HL-60/S4 treated with retinoic acid at 250 ng/mL for 4 days and 3 days (cell line): ENCODE measurements at regions not wholly inside any gene's neighbourhood (a gene's known extent, or its start where the extent isn't known, plus 50 kb on each side); places are given as distances from the start of the nearest gene placed in this dataset.
"Not testable (repeated sequence)": the region's sequence is repeated elsewhere in the genome, so short reads cannot be mapped to it uniquely, and the experiment has no call there.

Experiments
- in situ Hi-C: fragments of 300-500 bp; cut with MboI; formaldehyde crosslinking; loops from 2 replicates; pipeline ENCODE4 v1.7.0; 2022; ENCODE audit warnings: low sequenced_read_pairs

DNA sequence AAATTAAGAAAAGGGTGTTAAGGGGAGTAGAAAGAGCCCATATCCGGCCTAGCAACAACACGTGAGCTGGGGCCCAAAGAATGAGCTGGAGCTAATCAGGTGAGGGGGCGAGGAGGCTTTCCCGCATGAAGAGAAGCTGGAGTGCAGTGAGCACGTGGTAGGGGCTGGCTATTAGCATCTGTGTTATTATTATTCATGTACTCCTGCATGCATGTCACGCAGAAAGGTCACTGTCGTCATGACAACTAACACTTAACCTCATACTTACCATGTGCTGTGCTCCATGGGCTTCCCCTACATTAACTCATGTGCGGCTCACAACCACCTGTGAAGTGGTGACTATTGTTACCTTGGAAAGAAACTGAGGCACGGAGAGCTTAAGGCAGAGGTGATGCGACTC, 227.6 kb upstream of the UBL3 start:
- in situ Hi-C loops = no loop called here

GRCh38 chr13:30077240-30077735, 226.9 kb upstream of the UBL3 start:
- in situ Hi-C loops = no loop called here

DNA sequence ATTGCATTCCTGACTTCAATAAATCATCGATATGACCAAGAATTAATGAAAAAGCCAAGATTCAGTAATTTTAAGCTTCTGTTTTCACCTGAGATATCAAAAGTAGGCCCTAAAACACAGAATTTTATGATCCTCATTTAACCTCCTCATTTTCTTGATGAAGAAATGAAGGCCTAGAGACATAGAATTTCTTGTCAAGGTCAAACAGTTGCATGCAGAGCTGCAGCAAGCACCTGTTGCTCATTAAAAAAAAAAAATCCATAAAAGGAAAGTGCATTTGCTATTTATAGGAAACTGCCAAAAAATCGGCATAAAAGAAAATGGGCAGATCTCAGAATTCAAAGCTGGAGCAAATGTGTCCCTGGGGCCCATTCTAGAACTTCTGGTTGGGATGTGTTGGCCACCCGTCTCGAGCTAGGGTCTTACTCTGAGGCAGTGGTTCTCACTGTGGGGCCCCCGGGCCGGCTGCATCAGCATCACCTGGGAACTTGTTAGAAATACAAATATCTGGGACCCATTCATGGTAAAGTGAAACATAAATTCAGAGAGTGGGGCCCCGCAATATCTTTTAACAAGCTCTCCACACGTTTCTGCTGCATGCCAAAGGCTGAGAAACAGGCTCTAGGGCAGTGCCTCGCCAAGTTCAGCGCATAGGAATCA, 224.7 kb upstream of the UBL3 start:
- in situ Hi-C loops = no loop called here

DNA sequence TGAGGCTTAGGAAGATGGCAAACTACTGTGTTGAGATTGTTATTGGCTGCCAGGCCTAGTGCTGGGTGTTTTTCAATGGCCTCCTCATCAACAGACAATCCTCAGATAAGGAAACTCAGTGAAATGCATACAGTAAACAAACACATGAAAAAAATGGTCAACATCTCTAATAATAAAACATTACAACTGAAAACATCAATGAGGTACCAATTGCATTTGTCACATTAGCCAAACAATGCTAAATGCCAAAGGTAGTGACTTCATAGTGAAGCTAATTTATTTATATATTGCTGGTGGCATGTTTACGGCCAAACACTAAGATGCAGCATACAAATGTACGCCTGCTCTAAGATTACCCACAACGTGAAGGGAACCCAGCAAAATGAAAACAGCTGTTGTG, 224.0 kb upstream of the UBL3 start:
- in situ Hi-C loops = no loop called here

GRCh38 chr13:30072818-30073186, 222.4 kb upstream of the UBL3 start:
- in situ Hi-C loops = no loop called here

DNA sequence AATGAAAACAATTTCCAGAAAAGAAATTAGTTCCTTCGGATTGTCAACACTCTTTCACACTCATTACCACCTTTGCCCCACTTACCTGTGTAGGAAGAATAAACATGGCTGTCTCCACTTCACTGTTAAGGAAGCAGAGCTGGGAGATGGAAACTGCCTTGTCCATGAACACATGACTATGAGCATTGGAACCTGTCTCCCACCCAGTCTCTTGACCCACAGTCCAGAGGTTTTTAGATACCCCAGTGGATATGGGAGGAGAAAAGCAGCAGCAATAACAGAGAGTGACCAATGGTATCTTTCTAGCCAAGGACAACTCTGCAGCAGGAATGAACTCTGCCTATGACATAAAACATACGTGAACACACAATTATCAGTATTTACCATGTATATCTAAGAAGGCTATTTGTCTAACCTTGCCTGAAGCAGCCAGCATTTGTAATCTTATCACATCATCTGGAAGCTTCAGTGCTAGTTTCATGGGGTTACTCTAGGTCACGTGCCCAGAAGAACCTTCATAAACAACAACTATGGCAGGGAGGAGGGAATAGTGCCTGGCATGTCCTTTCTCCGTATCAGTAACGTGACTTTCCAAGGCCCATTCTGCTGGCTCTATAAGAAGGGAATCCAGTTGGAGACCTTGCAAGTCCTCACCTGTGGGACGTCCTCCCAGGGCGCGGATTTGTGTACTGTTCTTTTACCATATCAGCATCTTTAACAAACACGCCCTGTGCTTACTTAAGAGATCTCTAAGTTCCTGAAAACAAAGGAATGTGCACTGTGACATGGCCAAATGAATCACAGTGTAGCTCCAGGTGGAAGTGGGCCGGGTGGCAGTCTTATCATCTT, 221.8 kb upstream of the UBL3 start:
- in situ Hi-C loops = no loop called here

GRCh38 chr13:30065181-30065580, 214.8 kb upstream of the UBL3 start:
- in situ Hi-C loops = no loop called here

- in situ Hi-C loops = no loop called here
Measured at GRCh38 chr13:30063892-30064291, 213.5 kb upstream of the UBL3 start.

GRCh38 chr13:30061217-30061616, 210.8 kb upstream of the UBL3 start:
- in situ Hi-C loops = no loop called here

DNA sequence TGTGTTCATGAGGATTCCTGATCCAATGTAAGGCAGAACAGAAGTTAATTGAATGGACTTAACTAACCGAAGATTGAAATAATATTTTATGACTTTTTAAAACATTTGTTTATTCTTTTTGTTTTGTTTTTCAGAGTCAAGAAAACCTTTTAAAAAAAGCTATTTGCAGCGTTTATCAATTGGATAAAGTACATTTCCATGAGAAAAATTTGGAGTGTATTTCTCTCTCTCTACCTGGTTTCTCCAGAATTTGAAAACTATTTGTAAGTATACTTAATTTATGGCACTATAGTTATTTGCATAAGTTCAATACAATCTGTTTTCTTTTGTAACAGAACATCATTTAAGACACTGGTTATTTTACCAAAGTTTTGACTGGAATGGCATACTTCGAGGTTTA, 208.0 kb upstream of the UBL3 start:
- in situ Hi-C loops = no loop called here

DNA sequence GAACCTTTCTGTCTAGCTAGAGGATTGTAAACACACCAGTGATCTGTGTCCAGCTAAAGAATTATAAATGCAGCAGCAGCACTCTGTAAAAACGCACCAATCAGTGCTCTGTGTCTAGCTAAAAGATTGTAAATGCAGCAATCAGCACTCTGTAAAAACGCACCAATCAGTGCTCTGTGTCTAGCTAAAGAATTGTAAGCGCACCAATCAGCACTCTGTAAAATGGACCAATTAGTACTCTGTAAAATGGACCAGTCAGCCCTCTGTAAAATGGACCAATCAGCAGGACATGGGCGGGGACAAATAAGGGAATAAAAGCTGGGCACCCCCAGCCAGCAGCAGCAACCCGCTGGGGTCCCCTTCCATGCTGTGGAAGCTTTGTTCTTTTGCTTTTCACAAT, 204.1 kb upstream of the UBL3 start:
- in situ Hi-C loops = not testable (repeated sequence)

- in situ Hi-C loops = no loop called here
Measured at GRCh38 chr13:30053939-30054338, 203.5 kb upstream of the UBL3 start.

DNA sequence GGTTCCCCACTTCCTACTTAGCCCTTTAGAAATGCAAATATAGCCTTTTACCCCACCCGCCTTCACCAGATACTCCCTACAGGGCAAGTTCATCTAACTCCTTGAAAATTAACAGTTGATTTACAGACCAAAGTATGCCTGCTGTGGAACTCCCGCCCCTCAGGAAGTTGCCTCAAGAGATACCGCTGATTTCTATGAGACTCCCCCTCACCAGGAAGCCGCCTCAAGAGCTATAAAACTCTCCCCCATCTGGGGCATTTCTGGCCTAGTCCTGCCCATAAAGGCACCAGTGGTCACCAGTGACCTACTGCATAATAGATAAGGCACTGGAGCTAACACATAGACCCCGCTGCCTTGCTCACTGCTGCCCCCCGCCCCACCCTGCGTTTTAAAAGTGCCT, 201.7 kb upstream of the UBL3 start:
- in situ Hi-C loops = no loop called here

GRCh38 chr13:30051531-30052060, 201.2 kb upstream of the UBL3 start:
- in situ Hi-C loops = no loop called here

- in situ Hi-C loops = no loop called here
Measured at GRCh38 chr13:30049692-30050091, 199.3 kb upstream of the UBL3 start.

GRCh38 chr13:30047154-30047874, 196.9 kb upstream of the UBL3 start:
- in situ Hi-C loops = no loop called here

- in situ Hi-C loops = no loop called here
Measured at GRCh38 chr13:30045916-30046704, 195.7 kb upstream of the UBL3 start.

DNA sequence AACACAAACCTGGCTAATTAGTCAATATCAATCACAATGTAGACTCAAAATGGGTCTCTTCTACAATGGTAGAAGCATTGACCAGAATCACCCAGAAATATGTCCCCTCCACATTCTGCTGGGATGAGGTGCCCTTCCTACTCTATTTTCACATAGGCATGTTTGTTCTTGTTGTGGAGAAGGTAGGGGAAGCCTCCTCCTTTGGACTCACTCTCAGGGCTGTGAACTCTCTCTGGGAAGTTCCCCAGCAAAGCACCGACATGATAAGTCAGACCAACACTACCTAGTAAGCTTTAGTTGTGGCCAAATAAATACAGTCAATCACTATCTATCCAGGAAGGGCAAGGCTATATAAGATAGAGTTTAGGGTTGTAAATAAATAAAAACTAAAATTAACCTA, 194.5 kb upstream of the UBL3 start:
- in situ Hi-C loops = no loop called here

GRCh38 chr13:30043631-30043925, 193.2 kb upstream of the UBL3 start:
- in situ Hi-C loops = no loop called here

- in situ Hi-C loops = no loop called here
Measured at GRCh38 chr13:30042891-30043630, 192.6 kb upstream of the UBL3 start.
